Skeletal muscle tissue (tissue), 3 donors: ENCODE measurements at regions not wholly inside any gene's neighbourhood (a gene's known extent, or its start where the extent isn't known, plus 50 kb on each side); places are given as distances from the start of the nearest gene placed in this dataset.

Experiments used
- H3K27ac ChIP-seq: one replicate; pipeline ENCODE4 v1.7.0; 2013; ENCODE audit warnings: mild to moderate bottlenecking, low read depth, low read length, inconsistent platforms
- H3K27me3 ChIP-seq, 3 donors: one replicate each; pipeline ENCODE4 v1.7.0; 2013; ENCODE audit warnings: low read length in 3 of 3; ENCODE audit not compliant: control insufficient read depth in 3 of 3, insufficient read depth in 3 of 3
- H3K36me3 ChIP-seq, 3 donors: one replicate each; pipeline ENCODE4 v1.7.0; 2013; ENCODE audit warnings: low read length in 3 of 3; ENCODE audit not compliant: control insufficient read depth in 3 of 3, insufficient read depth in 3 of 3
- H3K4me1 ChIP-seq, 3 donors: one replicate each; pipeline ENCODE4 v1.7.0; 2013; ENCODE audit warnings: low read length in 3 of 3, mild to moderate bottlenecking in 3 of 3; ENCODE audit not compliant: control insufficient read depth in 3 of 3, insufficient read depth in 3 of 3
- H3K4me3 ChIP-seq, 3 donors: one replicate each; pipeline ENCODE4 v1.7.0; 2013; ENCODE audit warnings: low read length in 3 of 3
- H3K9ac ChIP-seq, 3 donors: one replicate each; pipeline ENCODE4 v1.7.0; 2013; ENCODE audit warnings: low read length in 3 of 3, mild to moderate bottlenecking in 3 of 3, moderate library complexity in 2 of 3, low read depth in 1 of 3
- H3K9me3 ChIP-seq, 3 donors: one replicate each; pipeline ENCODE4 v1.7.0; 2013; ENCODE audit warnings: low read length in 3 of 3; ENCODE audit not compliant: control insufficient read depth in 3 of 3
- donor health status: Osteomylitis.

DNA sequence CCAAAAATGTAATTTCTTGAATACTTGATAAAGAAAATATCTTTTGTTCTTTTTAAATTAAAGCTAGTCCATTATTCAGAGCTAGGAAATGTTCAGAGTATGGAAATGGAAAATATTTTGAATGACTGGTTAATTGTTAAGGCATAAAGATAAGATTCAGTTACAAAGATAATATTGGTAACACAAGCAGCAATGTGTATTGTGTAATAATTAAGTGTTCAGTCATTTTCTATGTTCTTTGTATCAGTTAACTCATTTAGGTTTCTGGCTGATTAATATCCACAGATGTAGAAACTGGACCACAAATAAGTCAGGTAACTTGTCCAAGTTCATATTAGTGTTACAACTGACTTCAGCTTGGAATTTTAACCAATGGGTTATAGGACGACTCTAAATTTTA, 442.2 kb upstream of the MANEA start:
- Histone ChIP-seq H3K9me3 (no peaks in the 10 kb centered on the region), H3K4me3 (no peak overlapping the region), H3K4me1 (no peaks in the 10 kb centered on the region), H3K27ac (no peak overlapping the region), H3K27me3 (no peaks in the 10 kb centered on the region), H3K9ac (no peak overlapping the region), H3K36me3 (no peaks in the 10 kb centered on the region)

- no peak overlapping the region for H3K4me3 ChIP-seq
- no peaks in the 10 kb centered on the region for H3K9me3 ChIP-seq
Observed at GRCh38 chr6:95142101-95142500, 435.2 kb upstream of the MANEA start.

GRCh38 chr6:95142661-95143335, 434.5 kb upstream of the MANEA start:
- no peaks in the 10 kb centered on the region for H3K4me1 ChIP-seq
- H3K27ac ChIP-seq = no peak overlapping the region
- no peak overlapping the region for H3K4me3 ChIP-seq
- H3K9ac ChIP-seq = no peak overlapping the region
- no peaks in the 10 kb centered on the region for H3K36me3 ChIP-seq
- H3K27me3 ChIP-seq = no peaks in the 10 kb centered on the region
- H3K9me3 ChIP-seq = no peaks in the 10 kb centered on the region

More at GRCh38 chr6:95142101-95142500, 435.2 kb upstream of the MANEA start:
- no peaks in the 10 kb centered on the region for H3K36me3 ChIP-seq
- H3K9ac ChIP-seq = no peak overlapping the region
- no peak overlapping the region for H3K27ac ChIP-seq
- no peaks in the 10 kb centered on the region for H3K4me1 ChIP-seq
- H3K27me3 ChIP-seq = no peaks in the 10 kb centered on the region

- Histone ChIP-seq H3K27me3 (no peaks in the 10 kb centered on the region), H3K4me1 (no peaks in the 10 kb centered on the region), H3K9me3 (no peaks in the 10 kb centered on the region), H3K27ac (no peak overlapping the region), H3K36me3 (no peaks in the 10 kb centered on the region), H3K9ac (no peak overlapping the region), H3K4me3 (no peak overlapping the region)
Observed at GRCh38 chr6:95143408-95144180, 433.7 kb upstream of the MANEA start.

DNA sequence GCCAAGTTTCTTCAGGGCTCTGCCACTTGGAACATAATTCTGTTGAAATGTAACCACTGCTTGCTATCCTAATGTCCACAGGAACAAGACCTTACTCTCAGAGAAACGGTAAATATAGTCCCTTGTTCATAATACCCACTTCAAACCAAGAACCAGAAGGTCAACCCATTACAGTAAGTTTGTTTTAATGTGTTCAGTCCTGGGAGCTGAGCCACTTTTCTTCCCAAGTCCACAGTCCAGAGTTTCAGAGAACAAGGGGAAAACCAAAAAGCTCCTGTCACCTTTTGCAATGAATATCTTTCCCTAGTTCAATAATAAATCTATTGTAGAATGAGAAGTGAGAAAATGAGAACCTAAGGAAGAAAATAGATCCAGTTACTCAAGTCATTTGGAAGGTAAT, 431.9 kb upstream of the MANEA start:
- no peaks in the 10 kb centered on the region for H3K27me3 ChIP-seq
- H3K27ac ChIP-seq = no peak overlapping the region
- no peaks in the 10 kb centered on the region for H3K9me3 ChIP-seq
- H3K4me3 ChIP-seq = no peak overlapping the region
- no peak overlapping the region for H3K9ac ChIP-seq
- H3K36me3 ChIP-seq = no peaks in the 10 kb centered on the region
- no peaks in the 10 kb centered on the region for H3K4me1 ChIP-seq

- Histone ChIP-seq H3K4me1 (no peaks in the 10 kb centered on the region), H3K36me3 (no peaks in the 10 kb centered on the region), H3K27me3 (no peaks in the 10 kb centered on the region), H3K27ac (no peak overlapping the region), H3K4me3 (no peak overlapping the region), H3K9ac (no peak overlapping the region), H3K9me3 (no peaks in the 10 kb centered on the region)
Observed at GRCh38 chr6:95159557-95159956, 417.8 kb upstream of the MANEA start.

GRCh38 chr6:95169775-95170174, 407.6 kb upstream of the MANEA start:
- no peaks in the 10 kb centered on the region for H3K4me1 ChIP-seq
- H3K36me3 ChIP-seq = no peaks in the 10 kb centered on the region
- no peaks in the 10 kb centered on the region for H3K9me3 ChIP-seq
- no peak overlapping the region for H3K27ac ChIP-seq
- no peak overlapping the region for H3K9ac ChIP-seq
- H3K4me3 ChIP-seq = no peak overlapping the region
- H3K27me3 ChIP-seq = no peaks in the 10 kb centered on the region

DNA sequence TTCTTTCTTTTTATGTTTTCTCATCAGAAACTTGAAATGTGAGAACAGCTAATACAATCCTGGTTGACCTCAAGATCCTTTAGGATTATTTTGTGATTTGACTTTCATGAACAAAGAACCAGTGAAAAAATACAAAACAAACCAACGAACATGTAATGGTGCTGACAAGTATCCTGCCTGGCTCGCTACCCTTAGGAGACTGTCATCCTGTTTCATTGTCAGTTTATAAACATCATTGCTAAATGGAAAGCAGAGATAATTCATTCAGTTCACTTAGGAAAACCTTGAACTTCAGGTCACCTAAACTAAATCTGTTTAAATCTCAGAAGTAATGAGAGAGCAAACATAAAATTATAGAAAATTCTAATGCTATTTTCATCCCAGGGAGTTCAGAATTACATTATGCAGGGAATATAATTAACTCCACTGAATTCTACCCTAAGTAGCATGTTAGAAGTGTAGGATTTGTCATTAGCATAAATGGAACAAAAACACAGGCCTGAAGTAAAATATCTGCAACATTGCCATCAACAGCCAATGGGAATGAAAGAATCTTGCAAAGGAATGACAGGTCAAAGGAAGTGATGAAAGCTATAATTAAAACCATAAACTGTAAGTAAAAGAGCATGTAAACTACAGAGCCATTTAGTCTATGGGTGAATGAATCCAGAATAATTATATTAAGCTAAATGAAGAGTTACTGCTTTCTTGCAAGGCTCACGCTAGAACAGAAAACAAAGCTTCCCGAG, 401.2 kb upstream of the MANEA start:
- Histone ChIP-seq H3K9ac (no peak overlapping the region), H3K4me3 (no peak overlapping the region), H3K9me3 (no peaks in the 10 kb centered on the region), H3K27me3 (no peaks in the 10 kb centered on the region), H3K27ac (no peak overlapping the region), H3K36me3 (no peaks in the 10 kb centered on the region), H3K4me1 (no peaks in the 10 kb centered on the region)

DNA sequence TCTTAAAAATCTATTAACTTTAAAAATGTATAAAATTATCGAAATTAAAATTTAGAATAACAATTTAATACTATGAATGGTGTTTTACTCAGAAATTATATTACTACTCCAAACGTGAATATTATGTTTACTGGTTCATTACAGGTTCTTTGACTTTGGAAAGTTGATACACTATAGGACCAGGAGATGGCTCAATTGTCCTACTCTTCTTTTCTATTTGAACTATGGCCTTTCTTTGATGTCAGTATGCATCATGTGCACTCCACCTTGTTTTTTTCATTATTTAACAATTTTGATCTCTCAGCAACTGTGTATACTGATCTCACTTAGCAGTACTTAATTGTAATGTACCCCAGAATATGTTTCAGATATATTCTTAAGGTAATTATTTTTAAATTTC, 391.5 kb upstream of the MANEA start:
- H3K4me3 ChIP-seq = no peak overlapping the region

DNA sequence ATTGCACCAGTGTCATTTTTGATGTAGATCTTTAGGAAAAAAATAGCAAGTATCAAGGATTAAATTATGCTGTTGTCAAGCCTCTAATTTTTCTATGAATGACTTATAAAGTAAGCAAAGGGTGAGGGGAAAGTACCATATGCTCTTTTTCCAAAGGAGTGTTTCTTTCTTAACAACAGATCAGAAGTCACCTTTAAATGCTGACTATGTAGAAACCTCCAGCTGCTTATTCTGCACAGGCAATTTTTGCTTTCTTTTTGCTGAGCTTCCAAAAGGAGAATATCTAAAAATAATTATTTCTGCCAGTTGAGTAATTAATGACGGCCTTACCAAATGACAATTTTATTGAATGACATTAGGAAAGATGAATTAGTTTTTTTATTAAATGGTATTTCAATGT, 390.6 kb upstream of the MANEA start:
- no peak overlapping the region for H3K4me3 ChIP-seq
- no peaks in the 10 kb centered on the region for H3K9me3 ChIP-seq
- peaks cover 0 to 2% (median 0%) of the 10 kb centered on the region in 3 donors for H3K27me3 ChIP-seq
- no peak overlapping the region for H3K27ac ChIP-seq
- H3K9ac ChIP-seq = no peak overlapping the region
- no peaks in the 10 kb centered on the region for H3K4me1 ChIP-seq
- H3K36me3 ChIP-seq = no peaks in the 10 kb centered on the region

More for the DNA sequence above, 391.5 kb upstream of the MANEA start:
- Histone ChIP-seq H3K36me3 (no peaks in the 10 kb centered on the region), H3K9me3 (no peaks in the 10 kb centered on the region), H3K27me3 (peaks cover 0 to 2% (median 0%) of the 10 kb centered on the region in 3 donors), H3K27ac (no peak overlapping the region), H3K9ac (no peak overlapping the region), H3K4me1 (no peaks in the 10 kb centered on the region)
